ENCODE measurements at regions not wholly inside any gene's neighbourhood (a gene's known extent, or its start where the extent isn't known, plus 50 kb on each side); places are given as distances from the start of the nearest gene placed in this dataset.
"Not testable (repeated sequence)": the region's sequence is repeated elsewhere in the genome, so short reads cannot be mapped to it uniquely, and the experiment has no call there.

DNA sequence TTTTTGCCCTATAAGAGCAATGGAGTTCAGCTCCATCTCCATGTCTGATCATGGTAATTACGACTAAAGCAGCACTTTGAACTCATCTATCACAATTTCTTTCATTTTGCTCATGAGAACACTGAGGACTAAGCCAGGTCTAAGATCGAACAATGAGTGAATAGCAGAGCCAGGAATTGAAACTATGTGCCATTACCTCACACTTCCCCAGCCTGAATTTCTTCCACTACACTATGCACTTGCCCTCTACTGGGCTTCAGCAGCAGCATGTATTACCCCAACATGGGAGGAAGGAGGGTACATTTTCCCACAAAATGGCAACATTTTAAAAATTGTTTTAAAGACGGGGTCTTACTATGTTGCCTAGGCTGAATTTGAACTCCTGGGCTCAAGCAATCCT is 274.7 kb upstream of the FGF13 start:
- CTCF ChIA-PET: no interaction called here
- no peak overlapping the region for H3K4me3 ChIP-seq (ENCODE audit: low read depth, low read length)
- TF ChIP-seq, protein P1, sequence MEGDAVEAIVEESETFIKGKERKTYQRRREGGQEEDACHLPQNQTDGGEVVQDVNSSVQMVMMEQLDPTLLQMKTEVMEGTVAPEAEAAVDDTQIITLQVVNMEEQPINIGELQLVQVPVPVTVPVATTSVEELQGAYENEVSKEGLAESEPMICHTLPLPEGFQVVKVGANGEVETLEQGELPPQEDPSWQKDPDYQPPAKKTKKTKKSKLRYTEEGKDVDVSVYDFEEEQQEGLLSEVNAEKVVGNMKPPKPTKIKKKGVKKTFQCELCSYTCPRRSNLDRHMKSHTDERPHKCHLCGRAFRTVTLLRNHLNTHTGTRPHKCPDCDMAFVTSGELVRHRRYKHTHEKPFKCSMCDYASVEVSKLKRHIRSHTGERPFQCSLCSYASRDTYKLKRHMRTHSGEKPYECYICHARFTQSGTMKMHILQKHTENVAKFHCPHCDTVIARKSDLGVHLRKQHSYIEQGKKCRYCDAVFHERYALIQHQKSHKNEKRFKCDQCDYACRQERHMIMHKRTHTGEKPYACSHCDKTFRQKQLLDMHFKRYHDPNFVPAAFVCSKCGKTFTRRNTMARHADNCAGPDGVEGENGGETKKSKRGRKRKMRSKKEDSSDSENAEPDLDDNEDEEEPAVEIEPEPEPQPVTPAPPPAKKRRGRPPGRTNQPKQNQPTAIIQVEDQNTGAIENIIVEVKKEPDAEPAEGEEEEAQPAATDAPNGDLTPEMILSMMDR (IDR thresholded peaks at IDR 0.05; ENCODE audit: insufficient read depth, low read length, missing control alignments): no peak
- DNase-seq (ENCODE audit: low read depth, low spot score): no peak
- POLR2A ChIA-PET: no interaction called here

GRCh38 chrX:138982365-138982764 is 270.8 kb upstream of the FGF13 start:
- CTCF ChIA-PET: no interaction called here
- H3K4me3 ChIP-seq (ENCODE audit: low read depth, low read length): no peak overlapping the region
- POLR2A ChIA-PET: no interaction called here
- no peak for DNase-seq (ENCODE audit: low read depth, low spot score)
- TF ChIP-seq, protein P1 (IDR thresholded peaks at IDR 0.05; ENCODE audit: insufficient read depth, low read length, missing control alignments): no peak

DNA sequence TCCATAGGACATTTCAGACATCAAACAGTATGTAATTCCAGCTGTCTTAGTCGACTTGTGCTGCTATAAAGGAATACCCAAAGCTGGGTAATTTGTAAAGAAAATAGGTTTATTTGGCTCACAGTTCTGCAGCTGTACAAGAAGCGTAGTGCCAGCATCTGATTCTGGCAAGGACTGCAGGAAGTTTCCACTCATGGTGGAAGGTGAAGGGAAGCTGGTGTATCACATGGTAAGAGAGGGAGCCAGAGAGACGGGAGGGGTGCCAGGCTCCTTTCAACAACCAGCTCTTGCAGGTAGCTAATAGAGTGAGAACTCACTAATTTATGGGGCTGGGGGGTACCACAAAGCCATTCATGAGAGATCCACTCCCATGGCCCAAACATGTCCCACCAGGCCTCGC is 253.0 kb upstream of the FGF13 start:
- POLR2A ChIA-PET: no interaction called here
- no peak overlapping the region for H3K4me3 ChIP-seq (ENCODE audit: low read depth, low read length)
- no peak for DNase-seq (ENCODE audit: low read depth, low spot score)
- TF ChIP-seq, protein P1 (IDR thresholded peaks at IDR 0.05; ENCODE audit: insufficient read depth, low read length, missing control alignments): no peak
- CTCF ChIA-PET: no interaction called here

- DNase-seq (ENCODE audit: low read depth, low spot score); H3K4me3 ChIP-seq (ENCODE audit: low read depth, low read length); CTCF ChIA-PET; POLR2A ChIA-PET: not testable (repeated sequence)
Observed at GRCh38 chrX:138962419-138962818, 250.9 kb upstream of the FGF13 start.

DNA sequence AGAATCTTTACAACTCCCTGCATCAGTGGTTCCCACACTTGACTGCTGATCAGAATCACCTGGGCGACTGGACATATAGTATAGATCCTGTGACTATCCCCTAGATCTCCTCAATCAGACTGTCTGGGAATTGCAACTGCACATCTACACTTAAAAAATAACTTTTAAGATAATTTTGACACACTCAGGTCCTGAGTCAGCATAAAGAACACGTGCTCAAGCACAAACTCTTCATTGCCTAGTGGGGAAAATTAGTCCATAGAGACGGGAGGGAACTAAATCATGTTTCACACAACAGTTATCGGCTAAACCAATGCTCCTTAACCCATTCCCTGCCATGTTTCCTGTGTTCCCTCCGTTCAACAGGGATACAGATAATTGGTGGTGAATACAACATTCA is 243.5 kb upstream of the FGF13 start:
- CTCF ChIA-PET: no interaction called here
- TF ChIP-seq, protein P1 (IDR thresholded peaks at IDR 0.05; ENCODE audit: insufficient read depth, low read length, missing control alignments): no peak
- POLR2A ChIA-PET: no interaction called here
- DNase-seq (ENCODE audit: low read depth, low spot score): no peak
- no peak overlapping the region for H3K4me3 ChIP-seq (ENCODE audit: low read depth, low read length)

DNA sequence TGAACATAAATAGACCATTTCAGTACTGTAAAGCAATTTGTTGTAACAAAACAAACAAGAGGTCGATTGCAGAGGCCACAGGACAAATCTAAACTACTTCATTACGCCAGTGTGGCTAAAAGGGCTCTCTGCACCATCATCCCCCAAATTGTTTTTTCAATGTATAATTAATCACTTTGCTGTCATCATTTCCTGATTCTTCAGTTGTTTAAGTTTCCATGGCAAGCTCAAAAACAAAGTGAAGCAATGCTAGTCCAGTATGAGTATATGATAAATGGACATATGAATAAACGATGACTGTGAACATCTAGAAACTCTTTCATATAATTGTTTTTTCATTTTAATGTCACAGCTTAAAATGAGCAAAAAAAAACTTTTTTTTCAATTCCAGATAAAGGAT is 235.4 kb upstream of the FGF13 start:
- CTCF ChIA-PET: no interaction called here
- DNase-seq (ENCODE audit: low read depth, low spot score): no peak
- no peak overlapping the region for H3K4me3 ChIP-seq (ENCODE audit: low read depth, low read length)
- TF ChIP-seq, protein P1 (IDR thresholded peaks at IDR 0.05; ENCODE audit: insufficient read depth, low read length, missing control alignments): no peak
- POLR2A ChIA-PET: no interaction called here

GRCh38 chrX:138945219-138945618 is 233.7 kb upstream of the FGF13 start:
- CTCF ChIA-PET: no interaction called here
- DNase-seq (ENCODE audit: low read depth, low spot score): no peak
- TF ChIP-seq, protein P1 (IDR thresholded peaks at IDR 0.05; ENCODE audit: insufficient read depth, low read length, missing control alignments): no peak
- POLR2A ChIA-PET: no interaction called here
- H3K4me3 ChIP-seq (ENCODE audit: low read depth, low read length): no peak overlapping the region
